ENCODE measurements at regions not wholly inside any gene's neighbourhood (a gene's known extent, or its start where the extent isn't known, plus 50 kb on each side); places are given as distances from the start of the nearest gene placed in this dataset.

- intact Hi-C loops (cut with DNase I; ENCODE audit: low total_unique reads) = no loop called here
- H3K4me3 ChIP-seq (ENCODE audit: low read depth, poor library complexity, severe bottlenecking) = no peak overlapping the region
- TF ChIP-seq POLR2A (IDR thresholded peaks at IDR 0.05) = no peak
- TF ChIP-seq CTCF (IDR thresholded peaks at IDR 0.05) = no peak
- WGBS, 2 donors = 75 to 84% methylated on average over 1 of the region's 1 CpG
- DNase-seq (ENCODE audit: low spot score in 2 of 2) = no peak
These were observed 272.0 kb upstream of the SESN3 start for GRCh38 chr11:95503047-95503446.

- intact Hi-C loops (cut with DNase I; ENCODE audit: low total_unique reads) = no loop called here
- H3K4me3 ChIP-seq (ENCODE audit: low read depth, poor library complexity, severe bottlenecking) = no peak overlapping the region
- TF ChIP-seq POLR2A (IDR thresholded peaks at IDR 0.05) (no peak), CTCF (IDR thresholded peaks at IDR 0.05) (no peak)
- DNase-seq (ENCODE audit: low spot score in 2 of 2) = no peak
- 86 to 92% methylated on average over 5 of the region's 5 CpGs for WGBS, 2 donors
These were observed 271.5 kb upstream of the SESN3 start for GRCh38 chr11:95502522-95502921.

GRCh38 chr11:95501761-95502266 is 270.8 kb upstream of the SESN3 start:
- intact Hi-C loops (cut with DNase I; ENCODE audit: low total_unique reads) = no loop called here
- no peak for DNase-seq (ENCODE audit: low spot score in 2 of 2)
- WGBS, 2 donors = 61 to 64% methylated on average over 2 of the region's 2 CpGs
- H3K4me3 ChIP-seq (ENCODE audit: low read depth, poor library complexity, severe bottlenecking) = no peak overlapping the region
- TF ChIP-seq POLR2A (IDR thresholded peaks at IDR 0.05) = no peak
- TF ChIP-seq CTCF (IDR thresholded peaks at IDR 0.05) = no peak

GRCh38 chr11:95500466-95500865 is 269.5 kb upstream of the SESN3 start:
- WGBS, 2 donors = 76 to 81% methylated on average over 1 of the region's 1 CpG
- TF ChIP-seq POLR2A (IDR thresholded peaks at IDR 0.05) = no peak
- no peak for TF ChIP-seq CTCF (IDR thresholded peaks at IDR 0.05)
- DNase-seq (ENCODE audit: low spot score in 2 of 2) = no peak
- no peak overlapping the region for H3K4me3 ChIP-seq (ENCODE audit: low read depth, poor library complexity, severe bottlenecking)
- intact Hi-C loops (cut with DNase I; ENCODE audit: low total_unique reads) = no loop called here

GRCh38 chr11:95499516-95500135 is 268.6 kb upstream of the SESN3 start:
- no peak for DNase-seq (ENCODE audit: low spot score in 2 of 2)
- intact Hi-C loops (cut with DNase I; ENCODE audit: low total_unique reads) = no loop called here
- TF ChIP-seq POLR2A (IDR thresholded peaks at IDR 0.05) (no peak), CTCF (IDR thresholded peaks at IDR 0.05) (no peak)
- H3K4me3 ChIP-seq (ENCODE audit: low read depth, poor library complexity, severe bottlenecking) = no peak overlapping the region

Measured in lower leg skin (tissue), 4 donors.